HG02798 (cell line): ENCODE measurements at regions not wholly inside any gene's neighbourhood (a gene's known extent, or its start where the extent isn't known, plus 50 kb on each side); places are given as distances from the start of the nearest gene placed in this dataset.

ENCODE experiments used
- ATAC-seq: cut with Tn5 transposase; IDR thresholded peaks from one replicate; pipeline ENCODE4 v1.9.1; 2021; ENCODE audit warnings: mild to moderate bottlenecking; ENCODE audit not compliant: unreplicated experiment, poor library complexity

GRCh38 chr14:89635615-89636014 is 218.6 kb upstream of the FOXN3 start:
- no peak for ATAC-seq

GRCh38 chr14:89634037-89634436 is 217.0 kb upstream of the FOXN3 start:
- ATAC-seq = no peak

GRCh38 chr14:89630101-89630829 is 213.2 kb upstream of the FOXN3 start:
- ATAC-seq = no peak

DNA sequence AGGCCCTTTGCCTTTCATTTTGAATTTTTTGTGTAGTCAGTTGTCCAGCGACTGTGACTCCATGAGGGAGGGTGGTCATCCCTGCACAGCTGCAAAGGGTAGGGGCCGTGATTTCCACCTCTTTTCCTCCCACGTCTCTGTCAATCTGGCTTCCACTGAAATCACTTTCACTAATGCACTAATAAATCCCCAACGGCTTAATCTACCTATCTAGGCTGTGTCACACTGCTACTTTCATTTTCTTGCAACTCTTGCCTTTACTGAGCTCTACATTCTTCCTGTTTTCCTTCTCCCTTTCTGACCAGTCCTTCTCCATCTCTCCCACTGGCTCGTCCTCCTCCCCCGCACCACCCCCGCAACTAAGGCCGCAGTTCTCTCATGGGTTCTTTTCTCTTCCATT is 212.3 kb upstream of the FOXN3 start:
- no peak for ATAC-seq

GRCh38 chr14:89628521-89628920 is 211.5 kb upstream of the FOXN3 start:
- ATAC-seq = no peak

- no peak for ATAC-seq
These were observed 209.3 kb upstream of the FOXN3 start for GRCh38 chr14:89626233-89626806.

GRCh38 chr14:89625731-89626232 is 208.7 kb upstream of the FOXN3 start:
- no peak for ATAC-seq

DNA sequence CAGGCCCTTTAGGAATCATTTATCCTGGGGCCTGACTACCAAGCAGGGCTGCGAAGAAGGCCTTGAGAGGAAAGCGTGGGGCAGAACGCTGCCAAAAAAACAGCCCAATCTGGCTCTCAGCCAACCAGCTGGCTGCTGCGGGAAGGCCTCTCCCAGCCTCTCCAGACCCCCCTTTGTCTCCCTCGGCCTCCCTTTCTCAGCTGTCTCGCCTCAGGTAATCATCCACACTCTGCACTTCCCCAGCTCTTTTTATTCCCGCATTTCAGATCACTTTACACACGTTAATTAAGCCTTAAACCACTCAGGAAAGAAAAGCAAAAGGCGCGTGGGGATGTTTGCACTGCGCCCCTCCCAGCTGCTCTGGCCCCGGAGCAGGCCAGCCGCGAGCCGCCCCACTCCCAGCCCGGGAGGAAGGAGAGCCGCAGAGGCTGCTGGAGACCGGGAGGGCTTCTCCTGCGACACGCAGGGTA is 208.2 kb upstream of the FOXN3 start:
- ATAC-seq = no peak

DNA sequence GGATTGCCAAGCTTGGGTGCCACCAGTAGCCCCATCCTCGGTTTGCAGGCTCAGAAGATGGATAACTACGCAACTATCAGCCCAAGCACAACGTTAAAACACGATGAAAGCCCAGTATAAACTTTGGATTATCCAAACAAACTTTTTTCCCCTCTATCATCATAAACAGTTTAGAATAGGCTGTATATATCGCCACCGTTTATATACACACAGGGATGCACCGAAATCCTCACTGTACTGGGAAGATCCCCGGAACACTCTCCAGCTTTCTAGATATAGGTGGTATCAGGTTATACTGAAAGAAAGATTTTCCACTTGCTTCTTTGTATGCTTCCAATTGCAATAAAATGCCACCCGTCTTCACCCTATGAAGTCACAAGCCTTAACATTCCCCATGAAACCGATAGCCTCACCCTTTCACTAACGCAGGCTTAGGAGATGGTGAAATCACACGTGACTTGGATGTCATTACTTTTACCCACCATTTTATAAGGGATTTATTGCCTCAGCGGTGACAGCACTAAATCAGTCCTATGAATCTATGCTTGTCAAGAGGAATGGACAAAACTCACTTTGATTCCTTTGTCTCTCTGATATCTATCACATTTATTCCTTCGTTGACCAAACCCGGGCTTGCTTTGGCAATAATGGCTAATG is 207.6 kb upstream of the FOXN3 start:
- no peak for ATAC-seq

GRCh38 chr14:89621791-89622638 is 205.0 kb upstream of the FOXN3 start:
- ATAC-seq = no peak

DNA sequence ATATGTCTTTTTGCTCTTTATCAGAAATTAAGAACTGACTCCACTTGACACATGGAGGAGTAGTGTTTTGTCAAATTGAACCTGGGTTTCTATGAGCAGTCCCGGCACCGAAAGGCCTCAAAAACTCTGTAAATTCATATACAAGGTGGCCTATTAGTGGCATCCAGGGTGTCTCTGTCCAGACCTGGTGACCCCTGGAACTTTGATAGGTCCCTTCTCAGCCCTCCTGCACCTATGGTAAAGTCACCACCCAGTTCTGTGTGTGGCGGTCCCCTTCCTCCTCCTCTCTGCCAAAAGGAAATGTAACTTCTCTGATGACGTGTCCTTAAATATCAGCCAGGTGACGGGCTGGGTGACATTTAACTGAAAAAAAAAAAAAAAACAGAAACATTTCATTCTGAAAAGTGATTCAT is 204.0 kb upstream of the FOXN3 start:
- ATAC-seq = no peak

- ATAC-seq = no peak
These were observed 203.4 kb upstream of the FOXN3 start for GRCh38 chr14:89620436-89620835.

GRCh38 chr14:89619596-89619995 is 202.6 kb upstream of the FOXN3 start:
- no peak for ATAC-seq

DNA sequence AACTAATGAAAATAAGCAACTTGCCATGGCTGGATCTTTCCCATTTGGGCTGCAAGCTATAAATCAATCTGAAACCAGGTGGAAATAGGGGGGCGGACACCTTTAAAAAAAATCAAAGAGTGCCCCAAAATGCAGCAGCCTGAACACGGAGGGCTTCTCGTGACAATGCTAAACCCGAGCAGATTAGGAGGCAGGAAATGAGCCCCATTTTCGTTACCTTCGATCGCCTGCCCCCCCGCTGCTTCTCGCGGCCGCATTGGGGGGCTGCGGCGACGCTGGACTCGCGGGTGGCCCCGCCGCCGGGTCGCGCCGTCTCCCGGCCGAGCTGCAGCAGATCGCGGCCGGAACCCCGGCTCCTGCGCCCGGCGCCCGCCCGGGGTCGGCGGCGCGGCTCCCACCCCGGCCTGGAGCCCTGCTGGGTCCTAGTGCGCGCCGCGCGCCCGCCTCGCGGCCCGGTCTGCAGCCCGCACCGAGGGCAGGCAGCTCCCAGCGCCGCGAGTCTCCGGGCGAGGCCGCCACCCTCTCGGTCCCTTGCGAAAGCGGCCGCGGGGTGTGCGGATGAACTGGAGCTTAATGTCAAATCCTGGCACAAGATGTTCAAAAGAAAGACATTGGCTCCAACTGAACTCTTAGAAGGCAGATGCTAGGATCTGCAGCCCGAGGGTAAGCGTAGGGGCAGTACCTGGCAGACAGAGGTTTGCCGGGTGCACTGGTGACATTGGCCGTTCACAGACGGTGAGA is 201.9 kb upstream of the FOXN3 start:
- peak; percentile 80 for ATAC-seq

DNA sequence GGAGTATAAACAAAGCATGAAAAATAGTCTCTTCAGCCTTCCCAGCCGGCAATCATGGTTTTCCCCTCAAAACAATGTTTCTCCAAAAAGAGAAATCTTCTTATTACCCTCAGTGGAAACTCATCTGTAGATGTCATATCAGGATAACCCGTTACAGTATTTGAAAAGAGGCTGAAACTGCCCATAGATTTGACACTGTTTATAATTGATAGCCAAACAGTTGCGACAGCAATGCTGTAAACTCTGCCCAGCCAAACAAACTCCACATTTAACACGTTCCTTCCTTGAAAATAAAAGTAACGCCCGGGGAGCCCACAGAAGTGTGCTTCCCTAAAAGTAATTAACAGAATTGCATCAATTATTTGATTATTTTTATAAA is 201.3 kb upstream of the FOXN3 start:
- ATAC-seq = no peak

GRCh38 chr14:89617481-89618329 is 200.7 kb upstream of the FOXN3 start:
- ATAC-seq = no peak

DNA sequence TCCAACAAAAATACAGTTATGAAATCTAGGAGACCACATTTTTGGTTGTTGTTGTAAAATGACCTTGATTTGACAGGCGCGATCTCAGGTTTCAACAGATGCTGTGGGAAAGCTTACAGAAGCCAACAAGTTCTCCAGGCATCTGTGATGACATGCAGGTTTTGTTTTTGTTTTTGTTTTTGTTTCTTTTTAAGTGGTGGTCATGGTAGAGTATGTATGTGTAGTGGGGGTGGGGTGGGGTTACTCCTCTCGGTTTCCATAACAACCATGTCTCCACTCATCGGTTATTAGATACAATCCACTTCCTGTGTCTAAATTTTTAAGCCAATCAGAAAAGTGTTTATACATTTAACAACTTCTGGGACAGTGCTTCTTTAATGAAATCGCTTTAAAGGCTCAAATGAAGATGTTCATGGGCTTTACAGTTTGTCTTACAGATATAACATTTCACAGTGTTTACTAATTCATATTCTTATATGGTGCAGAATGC is 199.9 kb upstream of the FOXN3 start:
- ATAC-seq = peak; percentile 54

- no peak for ATAC-seq
These were observed 199.4 kb upstream of the FOXN3 start for GRCh38 chr14:89616425-89616824.

GRCh38 chr14:89615421-89615820 is 198.4 kb upstream of the FOXN3 start:
- no peak for ATAC-seq
